Liver (tissue), 8 donors: ENCODE measurements at regions not wholly inside any gene's neighbourhood (a gene's known extent, or its start where the extent isn't known, plus 50 kb on each side); places are given as distances from the start of the nearest gene placed in this dataset.

Experiments used
- DNase-seq: peaks from one replicate; pipeline ENCODE4 v3.0.0-alpha.2; 2017; ENCODE audit warnings: low spot score
- H3K27ac ChIP-seq, 2 donors: one replicate each; pipeline ENCODE4 v1.7.0; 2013; ENCODE audit warnings: inconsistent platforms in 2 of 2, low read length in 2 of 2, control low read depth in 1 of 2, low read depth in 1 of 2, mild to moderate bottlenecking in 1 of 2
- H3K27me3 ChIP-seq, 4 donors: one replicate each; pipeline versions ENCODE4 v1.6.1 to v1.7.0; 2013; ENCODE audit warnings: low read length in 3 of 4, inconsistent platforms in 1 of 4, mild to moderate bottlenecking in 1 of 4, moderate library complexity in 1 of 4; ENCODE audit not compliant: control insufficient read depth in 4 of 4, insufficient read depth in 4 of 4
- H3K36me3 ChIP-seq, 4 donors: one replicate each; pipeline versions ENCODE4 v1.6.1 to v1.7.0; 2013; ENCODE audit warnings: low read length in 3 of 4, mild to moderate bottlenecking in 3 of 4, low read depth in 1 of 4, moderate library complexity in 1 of 4; ENCODE audit not compliant: control insufficient read depth in 4 of 4, insufficient read depth in 3 of 4
- H3K4me1 ChIP-seq, 4 donors: one replicate each; pipeline versions ENCODE4 v1.6.1 to v1.7.0; 2013; ENCODE audit warnings: low read length in 3 of 4, mild to moderate bottlenecking in 3 of 4, moderate library complexity in 1 of 4; ENCODE audit not compliant: control insufficient read depth in 4 of 4, insufficient read depth in 4 of 4
- H3K4me3 ChIP-seq, 3 donors: one replicate each; pipeline versions ENCODE4 v1.6.1 to v1.7.0; 2013; ENCODE audit warnings: low read length in 3 of 3, control low read depth in 1 of 3, low read depth in 1 of 3, mild to moderate bottlenecking in 1 of 3
- H3K9ac ChIP-seq, 2 donors: one replicate each; pipeline ENCODE4 v1.7.0; 2013; ENCODE audit warnings: low read length in 2 of 2, mild to moderate bottlenecking in 2 of 2, moderate library complexity in 2 of 2, control low read depth in 1 of 2, low read depth in 1 of 2
- H3K9me3 ChIP-seq, 4 donors: one replicate each; pipeline versions ENCODE4 v1.6.1 to v1.7.0; 2013; ENCODE audit warnings: low read length in 3 of 4; ENCODE audit not compliant: control insufficient read depth in 4 of 4
- EGR1 ChIP-seq, 2 donors: IDR thresholded peaks; 2 replicates each; pipeline ENCODE4 v1.6.1; 2016 to 2018; ENCODE audit warnings: antibody characterized with exemption in 2 of 2, low read depth in 2 of 2
- FOXA1 ChIP-seq: IDR thresholded peaks from 2 replicates; pipeline ENCODE4 v1.6.1; 2016; ENCODE audit warnings: antibody characterized with exemption
- FOXA2 ChIP-seq: IDR thresholded peaks from 2 replicates; pipeline ENCODE4 v1.6.1; 2016; ENCODE audit warnings: antibody characterized with exemption
- GABPA ChIP-seq, 2 donors: IDR thresholded peaks in 1 of 2; conservative IDR thresholded peaks in 1 of 2; 2 replicates each; pipeline ENCODE4 v1.6.1; 2016; ENCODE audit warnings: antibody characterized with exemption in 2 of 2, mild to moderate bottlenecking in 1 of 2, moderate library complexity in 1 of 2
- HNF4A ChIP-seq, 2 donors: conservative IDR thresholded peaks; 2 replicates each; pipeline ENCODE4 v1.6.1; 2016; ENCODE audit warnings: antibody characterized with exemption in 2 of 2, mild to moderate bottlenecking in 2 of 2
- HNF4G ChIP-seq: IDR thresholded peaks from 2 replicates; pipeline ENCODE4 v1.6.1; 2016; ENCODE audit warnings: antibody characterized with exemption
- JUND ChIP-seq, 2 donors: IDR thresholded peaks; 2 replicates each; pipeline ENCODE4 v1.6.1; 2016; ENCODE audit warnings: antibody characterized with exemption in 2 of 2
- NR2F2 ChIP-seq: IDR thresholded peaks from 2 replicates; pipeline ENCODE4 v1.6.1; 2016; ENCODE audit warnings: antibody characterized with exemption
- RAD21 ChIP-seq, 2 donors: IDR thresholded peaks; 2 replicates each; pipeline ENCODE4 v1.6.1; 2016; ENCODE audit warnings: antibody characterized with exemption in 2 of 2, mild to moderate bottlenecking in 2 of 2
- RXRA ChIP-seq, 2 donors: IDR thresholded peaks; 2 replicates each; pipeline ENCODE4 v1.6.1; 2017 to 2018; ENCODE audit warnings: antibody characterized with exemption in 2 of 2, mild to moderate bottlenecking in 1 of 2
- SP1 ChIP-seq: IDR thresholded peaks from 2 replicates; pipeline ENCODE4 v1.6.1; 2018; ENCODE audit warnings: antibody characterized with exemption, mild to moderate bottlenecking
- WGBS: extraction: QIAGEN DNeasy Blood & Tissue Kit; methylation state at CpG from one replicate; pipeline ENCODE4 v1.1.7; 2013; 5-methylcytosine and 5-hydroxymethylcytosine counted together
- TF ChIP-seq, protein P1 (sequence below): fragments of 150-350 bp; IDR thresholded peaks from 2 replicates; pipeline ENCODE4 v1.5.1; 2017; ENCODE audit warnings: improper control_type of control experiment, low read depth, low read length; ENCODE audit not compliant: missing input control
- TF ChIP-seq, protein P2 (sequence below): IDR thresholded peaks from 2 replicates; pipeline ENCODE4 v1.6.1; 2016; ENCODE audit warnings: antibody characterized with exemption
- TF ChIP-seq, protein P3 (sequence below): IDR thresholded peaks from 2 replicates; pipeline ENCODE4 v1.6.1; 2016; ENCODE audit warnings: antibody characterized with exemption
- TF ChIP-seq, protein P4 (sequence below): IDR thresholded peaks from 2 replicates; pipeline ENCODE4 v1.6.1; 2016; ENCODE audit warnings: antibody characterized with exemption, mild to moderate bottlenecking
- donor health status: healthy.
- donor health status: healthy.
- donor health status: healthy.
- donor health status: healthy.
- donor health status: healthy.

DNA sequence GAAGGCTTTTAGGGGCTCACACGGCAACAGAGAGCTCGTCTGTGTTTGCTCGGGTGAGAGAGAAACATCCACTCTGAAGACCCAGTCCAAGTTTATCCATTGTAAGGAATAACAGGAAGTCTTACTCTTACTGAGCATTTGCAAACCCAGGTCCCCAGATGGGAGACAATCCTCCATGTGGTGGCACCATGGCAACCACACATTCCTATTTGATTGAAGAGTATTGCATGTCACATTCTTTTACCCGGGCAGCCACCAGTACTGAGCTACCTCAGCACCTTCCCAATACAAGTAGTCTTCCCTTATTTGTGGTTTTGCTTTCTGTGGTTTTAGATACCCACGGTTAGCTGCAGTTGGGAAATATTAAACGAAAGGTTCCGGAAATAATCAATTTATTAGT, 302.9 kb upstream of the RASGRP1 start:
- Histone ChIP-seq H3K27me3 (peaks cover 0 to 5% (median 0%) of the 10 kb centered on the region in 4 donors), H3K9me3 (peaks cover 0 to 10% (median 1%) of the 10 kb centered on the region in 4 donors), H3K36me3 (no peaks in the 10 kb centered on the region), H3K27ac (no peak overlapping the region), H3K4me1 (peaks cover 0 to under 1% (median under 1%) of the 10 kb centered on the region in 4 donors), H3K9ac (no peak overlapping the region), H3K4me3 (no peak overlapping the region)
- TF ChIP-seq GABPA (IDR thresholded peaks at IDR 0.05 in 1 of 2, conservative IDR thresholded peaks at IDR 0.05 in 1 of 2) (no peak), RXRA (IDR thresholded peaks at IDR 0.05) (no peak), RAD21 (IDR thresholded peaks at IDR 0.05) (no peak), HNF4G (no peak), HNF4A (conservative IDR thresholded peaks at IDR 0.05) (no peak), FOXA1 (no peak), FOXA2 (no peak)
- TF ChIP-seq, protein P1, sequence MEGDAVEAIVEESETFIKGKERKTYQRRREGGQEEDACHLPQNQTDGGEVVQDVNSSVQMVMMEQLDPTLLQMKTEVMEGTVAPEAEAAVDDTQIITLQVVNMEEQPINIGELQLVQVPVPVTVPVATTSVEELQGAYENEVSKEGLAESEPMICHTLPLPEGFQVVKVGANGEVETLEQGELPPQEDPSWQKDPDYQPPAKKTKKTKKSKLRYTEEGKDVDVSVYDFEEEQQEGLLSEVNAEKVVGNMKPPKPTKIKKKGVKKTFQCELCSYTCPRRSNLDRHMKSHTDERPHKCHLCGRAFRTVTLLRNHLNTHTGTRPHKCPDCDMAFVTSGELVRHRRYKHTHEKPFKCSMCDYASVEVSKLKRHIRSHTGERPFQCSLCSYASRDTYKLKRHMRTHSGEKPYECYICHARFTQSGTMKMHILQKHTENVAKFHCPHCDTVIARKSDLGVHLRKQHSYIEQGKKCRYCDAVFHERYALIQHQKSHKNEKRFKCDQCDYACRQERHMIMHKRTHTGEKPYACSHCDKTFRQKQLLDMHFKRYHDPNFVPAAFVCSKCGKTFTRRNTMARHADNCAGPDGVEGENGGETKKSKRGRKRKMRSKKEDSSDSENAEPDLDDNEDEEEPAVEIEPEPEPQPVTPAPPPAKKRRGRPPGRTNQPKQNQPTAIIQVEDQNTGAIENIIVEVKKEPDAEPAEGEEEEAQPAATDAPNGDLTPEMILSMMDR: no peak
- TF ChIP-seq, protein P2, sequence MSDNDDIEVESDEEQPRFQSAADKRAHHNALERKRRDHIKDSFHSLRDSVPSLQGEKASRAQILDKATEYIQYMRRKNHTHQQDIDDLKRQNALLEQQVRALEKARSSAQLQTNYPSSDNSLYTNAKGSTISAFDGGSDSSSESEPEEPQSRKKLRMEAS: no peak
- DNase-seq: no peak
- 86% methylated on average over 7 of the region's 7 CpGs for WGBS

DNA sequence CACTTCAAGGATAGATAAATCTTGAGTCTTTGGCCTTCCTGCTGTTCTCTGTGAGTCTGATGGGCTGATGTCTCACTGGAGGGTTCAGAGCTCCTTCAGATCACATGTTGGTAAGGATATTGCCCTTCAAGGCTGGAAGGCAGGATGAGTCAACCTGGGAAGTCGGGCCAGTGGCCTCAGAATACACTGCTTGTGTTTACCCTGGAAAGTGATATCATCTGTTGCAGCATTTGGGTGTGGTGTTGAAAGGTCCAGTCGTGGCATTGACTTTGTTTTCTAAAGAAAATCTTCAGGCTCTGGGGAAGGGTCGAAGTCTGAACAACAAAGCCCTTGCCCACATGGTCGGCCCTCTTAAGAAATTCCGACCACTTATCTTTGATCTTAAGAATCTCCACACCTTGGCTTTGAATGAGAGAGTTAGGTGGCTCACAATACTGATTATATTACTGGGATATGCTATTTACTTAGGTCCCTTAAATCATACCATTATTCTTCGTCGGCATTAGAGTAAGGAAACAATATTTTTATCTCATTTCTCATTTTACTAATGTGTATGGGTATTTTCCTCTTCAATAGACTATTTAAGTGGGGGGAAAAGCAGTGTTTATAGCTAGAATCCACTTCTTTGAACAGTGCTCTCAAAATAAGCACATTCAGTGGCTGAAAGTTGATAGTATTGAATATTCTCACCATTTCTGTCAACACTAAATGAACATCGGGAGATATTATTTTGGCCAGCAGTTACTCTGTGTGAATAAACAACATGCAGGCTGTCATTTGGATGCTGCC, 303.9 kb upstream of the RASGRP1 start:
- H3K36me3 ChIP-seq: no peaks in the 10 kb centered on the region
- no peak for TF ChIP-seq FOXA1
- TF ChIP-seq, protein P3, sequence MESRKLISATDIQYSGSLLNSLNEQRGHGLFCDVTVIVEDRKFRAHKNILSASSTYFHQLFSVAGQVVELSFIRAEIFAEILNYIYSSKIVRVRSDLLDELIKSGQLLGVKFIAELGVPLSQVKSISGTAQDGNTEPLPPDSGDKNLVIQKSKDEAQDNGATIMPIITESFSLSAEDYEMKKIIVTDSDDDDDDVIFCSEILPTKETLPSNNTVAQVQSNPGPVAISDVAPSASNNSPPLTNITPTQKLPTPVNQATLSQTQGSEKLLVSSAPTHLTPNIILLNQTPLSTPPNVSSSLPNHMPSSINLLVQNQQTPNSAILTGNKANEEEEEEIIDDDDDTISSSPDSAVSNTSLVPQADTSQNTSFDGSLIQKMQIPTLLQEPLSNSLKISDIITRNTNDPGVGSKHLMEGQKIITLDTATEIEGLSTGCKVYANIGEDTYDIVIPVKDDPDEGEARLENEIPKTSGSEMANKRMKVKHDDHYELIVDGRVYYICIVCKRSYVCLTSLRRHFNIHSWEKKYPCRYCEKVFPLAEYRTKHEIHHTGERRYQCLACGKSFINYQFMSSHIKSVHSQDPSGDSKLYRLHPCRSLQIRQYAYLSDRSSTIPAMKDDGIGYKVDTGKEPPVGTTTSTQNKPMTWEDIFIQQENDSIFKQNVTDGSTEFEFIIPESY: no peak
- TF ChIP-seq EGR1 (IDR thresholded peaks at IDR 0.05; ENCODE audit: low read depth in 2 of 2): no peak
- no peak for TF ChIP-seq SP1
- no peak for TF ChIP-seq FOXA2
- no peak for TF ChIP-seq RAD21 (IDR thresholded peaks at IDR 0.05)
- TF ChIP-seq, protein P1: no peak
- TF ChIP-seq, protein P2: no peak
- TF ChIP-seq, protein P4, sequence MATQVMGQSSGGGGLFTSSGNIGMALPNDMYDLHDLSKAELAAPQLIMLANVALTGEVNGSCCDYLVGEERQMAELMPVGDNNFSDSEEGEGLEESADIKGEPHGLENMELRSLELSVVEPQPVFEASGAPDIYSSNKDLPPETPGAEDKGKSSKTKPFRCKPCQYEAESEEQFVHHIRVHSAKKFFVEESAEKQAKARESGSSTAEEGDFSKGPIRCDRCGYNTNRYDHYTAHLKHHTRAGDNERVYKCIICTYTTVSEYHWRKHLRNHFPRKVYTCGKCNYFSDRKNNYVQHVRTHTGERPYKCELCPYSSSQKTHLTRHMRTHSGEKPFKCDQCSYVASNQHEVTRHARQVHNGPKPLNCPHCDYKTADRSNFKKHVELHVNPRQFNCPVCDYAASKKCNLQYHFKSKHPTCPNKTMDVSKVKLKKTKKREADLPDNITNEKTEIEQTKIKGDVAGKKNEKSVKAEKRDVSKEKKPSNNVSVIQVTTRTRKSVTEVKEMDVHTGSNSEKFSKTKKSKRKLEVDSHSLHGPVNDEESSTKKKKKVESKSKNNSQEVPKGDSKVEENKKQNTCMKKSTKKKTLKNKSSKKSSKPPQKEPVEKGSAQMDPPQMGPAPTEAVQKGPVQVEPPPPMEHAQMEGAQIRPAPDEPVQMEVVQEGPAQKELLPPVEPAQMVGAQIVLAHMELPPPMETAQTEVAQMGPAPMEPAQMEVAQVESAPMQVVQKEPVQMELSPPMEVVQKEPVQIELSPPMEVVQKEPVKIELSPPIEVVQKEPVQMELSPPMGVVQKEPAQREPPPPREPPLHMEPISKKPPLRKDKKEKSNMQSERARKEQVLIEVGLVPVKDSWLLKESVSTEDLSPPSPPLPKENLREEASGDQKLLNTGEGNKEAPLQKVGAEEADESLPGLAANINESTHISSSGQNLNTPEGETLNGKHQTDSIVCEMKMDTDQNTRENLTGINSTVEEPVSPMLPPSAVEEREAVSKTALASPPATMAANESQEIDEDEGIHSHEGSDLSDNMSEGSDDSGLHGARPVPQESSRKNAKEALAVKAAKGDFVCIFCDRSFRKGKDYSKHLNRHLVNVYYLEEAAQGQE: no peak
- TF ChIP-seq GABPA (IDR thresholded peaks at IDR 0.05 in 1 of 2, conservative IDR thresholded peaks at IDR 0.05 in 1 of 2): no peak
- no peak for TF ChIP-seq HNF4A (conservative IDR thresholded peaks at IDR 0.05)
- TF ChIP-seq NR2F2: no peak
- no peak for TF ChIP-seq JUND (IDR thresholded peaks at IDR 0.05)
- H3K4me1 ChIP-seq: peaks cover 0 to 9% (median 9%) of the 10 kb centered on the region in 4 donors
- no peaks in the 10 kb centered on the region for H3K27me3 ChIP-seq
- H3K27ac ChIP-seq: no peak overlapping the region
- H3K4me3 ChIP-seq: no peak overlapping the region
- DNase-seq: no peak
- no peak overlapping the region for H3K9ac ChIP-seq
- 60% methylated on average over 8 of the region's 8 CpGs for WGBS
- H3K9me3 ChIP-seq: peaks cover 0 to 10% (median 2%) of the 10 kb centered on the region in 4 donors
